ENCODE measurements at regions not wholly inside any gene's neighbourhood (a gene's known extent, or its start where the extent isn't known, plus 50 kb on each side); places are given as distances from the start of the nearest gene placed in this dataset.

DNA sequence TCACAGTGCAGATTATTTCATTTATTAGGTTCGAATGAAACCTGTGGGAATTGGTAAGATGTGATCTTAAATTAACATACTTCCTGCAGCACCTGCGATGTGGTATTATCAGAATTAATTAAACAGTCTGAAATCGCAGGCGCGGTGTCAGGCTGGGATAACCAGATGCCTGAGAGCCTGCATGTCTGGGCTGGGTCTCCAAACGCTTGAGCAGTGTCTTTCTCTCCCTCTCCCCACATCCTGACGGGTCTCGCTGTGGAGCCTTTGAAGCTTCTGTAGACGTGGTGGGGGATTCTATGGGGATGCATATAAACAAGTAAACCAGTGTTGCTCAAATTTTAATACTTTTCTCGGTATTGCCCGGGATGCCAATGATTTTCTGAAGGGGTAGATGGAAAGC is 366.2 kb upstream of the SPRED2 start:
- H3K4me1 ChIP-seq (ENCODE audit: insufficient read depth) = no peaks in the 10 kb centered on the region
- no peaks in the 10 kb centered on the region for H4K20me1 ChIP-seq (ENCODE audit: insufficient read depth, poor library complexity, severe bottlenecking)
- H3K27ac ChIP-seq = no peak overlapping the region
- 87% methylated on average over 11 of the region's 11 CpGs for WGBS (ENCODE audit: low lambda C conversion rate, missing lambda C conversion rate)
- no peaks in the 10 kb centered on the region for H3K36me3 ChIP-seq (replicated peaks; ENCODE audit: insufficient read depth, low read depth)
- H3K9me2 ChIP-seq (replicated peaks; ENCODE audit: insufficient read depth) = no peaks in the 10 kb centered on the region
- no peak for DNase-seq (ENCODE audit: low spot score)
- H3K79me2 ChIP-seq = no peaks in the 10 kb centered on the region
- no peak overlapping the region for H2AFZ ChIP-seq
- H3K4me3 ChIP-seq = no peak overlapping the region
- H3K27me3 ChIP-seq = no peaks in the 10 kb centered on the region
- H3K9me3 ChIP-seq (ENCODE audit: low read depth) = no peaks in the 10 kb centered on the region
- H3K4me2 ChIP-seq = no peak overlapping the region
- TF ChIP-seq EZH2 (IDR thresholded peaks at IDR 0.05; ENCODE audit: borderline replicate concordance) (no peak), EZH2phosphoT487 (IDR thresholded peaks at IDR 0.05; ENCODE audit: low read depth, severe bottlenecking, unreplicated experiment) (no peak)
- TF ChIP-seq, protein P1, sequence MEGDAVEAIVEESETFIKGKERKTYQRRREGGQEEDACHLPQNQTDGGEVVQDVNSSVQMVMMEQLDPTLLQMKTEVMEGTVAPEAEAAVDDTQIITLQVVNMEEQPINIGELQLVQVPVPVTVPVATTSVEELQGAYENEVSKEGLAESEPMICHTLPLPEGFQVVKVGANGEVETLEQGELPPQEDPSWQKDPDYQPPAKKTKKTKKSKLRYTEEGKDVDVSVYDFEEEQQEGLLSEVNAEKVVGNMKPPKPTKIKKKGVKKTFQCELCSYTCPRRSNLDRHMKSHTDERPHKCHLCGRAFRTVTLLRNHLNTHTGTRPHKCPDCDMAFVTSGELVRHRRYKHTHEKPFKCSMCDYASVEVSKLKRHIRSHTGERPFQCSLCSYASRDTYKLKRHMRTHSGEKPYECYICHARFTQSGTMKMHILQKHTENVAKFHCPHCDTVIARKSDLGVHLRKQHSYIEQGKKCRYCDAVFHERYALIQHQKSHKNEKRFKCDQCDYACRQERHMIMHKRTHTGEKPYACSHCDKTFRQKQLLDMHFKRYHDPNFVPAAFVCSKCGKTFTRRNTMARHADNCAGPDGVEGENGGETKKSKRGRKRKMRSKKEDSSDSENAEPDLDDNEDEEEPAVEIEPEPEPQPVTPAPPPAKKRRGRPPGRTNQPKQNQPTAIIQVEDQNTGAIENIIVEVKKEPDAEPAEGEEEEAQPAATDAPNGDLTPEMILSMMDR (IDR thresholded peaks at IDR 0.05; ENCODE audit: poor library complexity) = no peak

DNA sequence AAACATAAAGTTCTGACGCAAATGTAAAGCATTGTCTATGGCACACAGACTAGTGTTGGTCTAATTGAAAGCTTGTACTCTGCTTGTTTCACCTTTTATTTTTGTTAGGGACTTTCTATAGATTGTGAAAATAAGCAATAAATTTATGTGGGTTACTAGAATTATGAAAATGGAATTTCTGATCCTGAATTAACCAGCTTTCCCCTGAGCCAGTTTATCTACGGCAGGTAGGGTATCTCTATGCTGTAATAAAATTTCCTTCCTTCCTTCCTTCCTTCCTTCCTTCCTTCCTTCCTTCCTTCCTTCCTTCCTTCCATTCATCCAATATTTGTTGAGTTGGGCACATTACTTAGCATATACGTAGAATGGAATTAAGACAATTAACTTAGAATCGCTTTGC is 362.6 kb upstream of the SPRED2 start:
- Histone ChIP-seq H3K9me2 (replicated peaks; ENCODE audit: insufficient read depth) (no peaks in the 10 kb centered on the region), H3K4me2 (no peak overlapping the region), H3K79me2 (no peaks in the 10 kb centered on the region), H2AFZ (no peak overlapping the region), H3K27me3 (no peaks in the 10 kb centered on the region), H3K4me1 (ENCODE audit: insufficient read depth) (no peaks in the 10 kb centered on the region), H3K4me3 (no peak overlapping the region), H3K9me3 (ENCODE audit: low read depth) (no peaks in the 10 kb centered on the region), H3K36me3 (replicated peaks; ENCODE audit: insufficient read depth, low read depth) (no peaks in the 10 kb centered on the region), H4K20me1 (ENCODE audit: insufficient read depth, poor library complexity, severe bottlenecking) (no peaks in the 10 kb centered on the region), H3K27ac (no peak overlapping the region)
- DNase-seq (ENCODE audit: low spot score) = no peak
- WGBS (ENCODE audit: low lambda C conversion rate, missing lambda C conversion rate) = 97% methylated on average over 4 of the region's 4 CpGs
- TF ChIP-seq, protein P1 (IDR thresholded peaks at IDR 0.05; ENCODE audit: poor library complexity) = no peak
- no peak for TF ChIP-seq EZH2phosphoT487 (IDR thresholded peaks at IDR 0.05; ENCODE audit: low read depth, severe bottlenecking, unreplicated experiment)
- no peak for TF ChIP-seq EZH2 (IDR thresholded peaks at IDR 0.05; ENCODE audit: borderline replicate concordance)

DNA sequence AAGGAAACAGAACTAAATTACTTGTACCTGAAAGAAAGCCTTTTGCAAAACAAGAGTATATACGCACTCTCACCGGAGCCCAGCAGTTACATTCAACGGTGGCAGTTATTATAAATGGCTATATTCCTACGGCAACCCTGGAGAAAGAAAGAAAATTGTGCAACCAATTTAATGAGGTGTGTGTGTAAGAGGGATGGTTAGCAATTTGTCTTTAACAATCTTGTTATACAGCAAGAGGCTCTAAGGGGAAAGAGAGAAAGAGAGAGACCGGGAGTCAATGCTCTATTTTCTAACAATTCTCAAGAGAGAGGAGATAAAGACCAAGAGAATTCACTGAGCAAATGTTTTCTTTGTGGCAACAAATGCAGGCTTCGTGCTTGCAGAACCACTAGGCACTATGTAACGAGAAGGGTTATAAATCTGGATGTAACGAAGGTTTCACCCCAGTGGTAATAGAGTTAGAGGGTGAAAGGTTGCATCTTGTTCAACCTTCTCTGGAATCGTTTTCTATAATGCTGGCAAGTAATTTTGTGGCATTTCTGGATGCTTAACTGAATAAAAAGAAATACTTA is 359.1 kb upstream of the SPRED2 start:
- DNase-seq (ENCODE audit: low spot score) = no peak
- WGBS (ENCODE audit: low lambda C conversion rate, missing lambda C conversion rate) = 67% methylated on average over 9 of the region's 9 CpGs
- no peak overlapping the region for H3K4me3 ChIP-seq
- H3K27me3 ChIP-seq = no peaks in the 10 kb centered on the region
- H3K79me2 ChIP-seq = no peaks in the 10 kb centered on the region
- no peaks in the 10 kb centered on the region for H3K9me2 ChIP-seq (replicated peaks; ENCODE audit: insufficient read depth)
- H3K4me2 ChIP-seq = no peak overlapping the region
- no peaks in the 10 kb centered on the region for H4K20me1 ChIP-seq (ENCODE audit: insufficient read depth, poor library complexity, severe bottlenecking)
- H3K4me1 ChIP-seq (ENCODE audit: insufficient read depth) = no peaks in the 10 kb centered on the region
- H3K9me3 ChIP-seq (ENCODE audit: low read depth) = no peaks in the 10 kb centered on the region
- H3K27ac ChIP-seq = no peak overlapping the region
- H3K36me3 ChIP-seq (replicated peaks; ENCODE audit: insufficient read depth, low read depth) = no peaks in the 10 kb centered on the region
- no peak overlapping the region for H2AFZ ChIP-seq
- TF ChIP-seq, protein P1 (IDR thresholded peaks at IDR 0.05; ENCODE audit: poor library complexity) = no peak
- TF ChIP-seq EZH2 (IDR thresholded peaks at IDR 0.05; ENCODE audit: borderline replicate concordance) = no peak
- no peak for TF ChIP-seq EZH2phosphoT487 (IDR thresholded peaks at IDR 0.05; ENCODE audit: low read depth, severe bottlenecking, unreplicated experiment)

DNA sequence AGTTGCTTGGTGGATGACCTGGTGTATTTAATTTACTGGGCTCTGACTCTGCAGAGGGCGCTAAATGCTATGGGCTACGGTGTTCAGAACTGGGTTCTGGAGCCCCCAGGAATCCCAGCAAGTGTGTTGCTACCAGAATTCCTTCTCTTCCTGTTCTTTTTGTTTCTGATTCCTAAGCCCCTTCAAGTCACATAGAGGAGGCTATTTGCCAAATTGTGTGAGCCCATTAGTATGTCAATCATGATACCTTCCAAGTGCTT is 358.2 kb upstream of the SPRED2 start:
- H3K27ac ChIP-seq = no peak overlapping the region
- H4K20me1 ChIP-seq (ENCODE audit: insufficient read depth, poor library complexity, severe bottlenecking) = no peaks in the 10 kb centered on the region
- TF ChIP-seq EZH2 (IDR thresholded peaks at IDR 0.05; ENCODE audit: borderline replicate concordance) (no peak), EZH2phosphoT487 (IDR thresholded peaks at IDR 0.05; ENCODE audit: low read depth, severe bottlenecking, unreplicated experiment) (no peak)
- TF ChIP-seq, protein P1 (IDR thresholded peaks at IDR 0.05; ENCODE audit: poor library complexity) = no peak
- no peaks in the 10 kb centered on the region for H3K36me3 ChIP-seq (replicated peaks; ENCODE audit: insufficient read depth, low read depth)
- no peak for DNase-seq (ENCODE audit: low spot score)
- H3K4me2 ChIP-seq = no peak overlapping the region
- no peaks in the 10 kb centered on the region for H3K9me2 ChIP-seq (replicated peaks; ENCODE audit: insufficient read depth)
- H3K9me3 ChIP-seq (ENCODE audit: low read depth) = no peaks in the 10 kb centered on the region
- no peak overlapping the region for H2AFZ ChIP-seq
- 72% methylated on average over 2 of the region's 2 CpGs for WGBS (ENCODE audit: low lambda C conversion rate, missing lambda C conversion rate)
- H3K27me3 ChIP-seq = no peaks in the 10 kb centered on the region
- H3K4me3 ChIP-seq = no peak overlapping the region
- H3K79me2 ChIP-seq = no peaks in the 10 kb centered on the region
- no peaks in the 10 kb centered on the region for H3K4me1 ChIP-seq (ENCODE audit: insufficient read depth)
